DOHH2 (cell line): ENCODE measurements at regions not wholly inside any gene's neighbourhood (a gene's known extent, or its start where the extent isn't known, plus 50 kb on each side); places are given as distances from the start of the nearest gene placed in this dataset.

Experiments
- CTCF ChIP-seq: fragments of 200-600 bp; sonication (generic); IDR thresholded peaks from one replicate; pipeline ENCODE4 v1.5.1; 2014; ENCODE audit warnings: antibody characterized with exemption, mild to moderate bottlenecking, low read depth, low read length; ENCODE audit not compliant: poor library complexity, severe bottlenecking
- EZH2phosphoT487 ChIP-seq: fragments of 200-600 bp; sonication (generic); IDR thresholded peaks from 2 replicates; pipeline ENCODE4 v1.6.1; 2017; ENCODE audit warnings: borderline replicate concordance, mild to moderate bottlenecking, antibody characterized with exemption, low read length, moderate library complexity, mixed read lengths

DNA sequence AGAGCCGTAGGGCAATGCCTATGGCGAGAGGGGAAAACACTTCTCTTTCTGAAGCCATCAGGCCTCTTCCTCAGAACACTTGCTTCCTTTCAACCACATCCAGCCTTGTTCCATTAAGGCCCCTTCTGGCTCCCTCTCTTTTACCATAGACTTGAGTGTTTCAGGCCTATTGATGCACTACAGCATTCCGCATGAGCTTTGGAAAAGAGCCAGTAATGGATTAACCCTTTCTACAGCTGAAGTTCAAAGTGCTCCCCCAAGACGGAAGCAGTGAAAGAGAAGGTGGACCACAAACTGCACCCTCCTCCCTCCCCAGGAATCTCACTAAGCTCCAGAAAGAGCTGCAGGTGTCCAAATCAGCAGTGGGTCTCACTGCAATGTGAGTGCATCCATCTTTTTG, 102.7 kb upstream of the C7orf33 start:
- TF ChIP-seq CTCF (no peak), EZH2phosphoT487 (no peak)
